OCI-LY1 (cell line): ENCODE measurements at regions not wholly inside any gene's neighbourhood (a gene's known extent, or its start where the extent isn't known, plus 50 kb on each side); places are given as distances from the start of the nearest gene placed in this dataset.

ENCODE experiments used
- H2AFZ ChIP-seq: fragments of 200-600 bp; sonication (generic), shearing (Covaris generic); 2 replicates; pipeline ENCODE4 v1.6.0; 2014; ENCODE audit warnings: antibody characterized with exemption, mild to moderate bottlenecking, low read length
- H3F3A ChIP-seq: fragments of 200-600 bp; sonication (generic), shearing (Covaris generic); 2 replicates; pipeline ENCODE4 v1.6.0; 2014; ENCODE audit warnings: mild to moderate bottlenecking, antibody characterized with exemption, low read length, moderate library complexity; ENCODE audit not compliant: insufficient read depth
- H3K27ac ChIP-seq: fragments of 200-600 bp; sonication (generic); 2 replicates; pipeline ENCODE4 v1.5.1; 2014; ENCODE audit warnings: low read length, mixed run types, mild to moderate bottlenecking, low read depth; ENCODE audit not compliant: poor library complexity, severe bottlenecking
- H3K27me3 ChIP-seq: fragments of 200-600 bp; sonication (generic); 2 replicates; pipeline ENCODE4 v1.6.0; 2014; ENCODE audit warnings: antibody characterized with exemption, mild to moderate bottlenecking, low read length, moderate library complexity; ENCODE audit not compliant: insufficient read depth
- H3K36me3 ChIP-seq: fragments of 200-600 bp; sonication (generic); 2 replicates; pipeline ENCODE4 v1.6.1; 2014; ENCODE audit warnings: mild to moderate bottlenecking, antibody characterized with exemption, low read length, moderate library complexity, mixed read lengths; ENCODE audit not compliant: insufficient read depth
- H3K4me1 ChIP-seq: fragments of 200-600 bp; sonication (generic); 2 replicates; pipeline ENCODE4 v1.5.1; 2014; ENCODE audit warnings: mild to moderate bottlenecking, low read length, moderate library complexity; ENCODE audit not compliant: insufficient read depth, severe bottlenecking
- H3K4me2 ChIP-seq: fragments of 200-600 bp; sonication (generic), shearing (Covaris generic); 2 replicates; pipeline ENCODE4 v1.6.1; 2014; ENCODE audit warnings: low read length
- H3K4me3 ChIP-seq: fragments of 200-600 bp; sonication (generic); 2 replicates; pipeline ENCODE4 v1.5.1; 2014; ENCODE audit warnings: low read length, low read depth, mild to moderate bottlenecking, mixed read lengths; ENCODE audit not compliant: poor library complexity, severe bottlenecking
- H3K79me2 ChIP-seq: fragments of 200-600 bp; shearing (Covaris generic); 2 replicates; pipeline ENCODE4 v1.6.1; 2016; ENCODE audit warnings: mixed run types, low read length, mixed read lengths; ENCODE audit not compliant: insufficient read depth
- H3K9ac ChIP-seq: fragments of 200-600 bp; sonication (generic), shearing (Covaris generic); 2 replicates; pipeline ENCODE4 v1.6.1; 2014; ENCODE audit warnings: mild to moderate bottlenecking, low read length, mixed read lengths
- H3K9me2 ChIP-seq: fragments of 200-600 bp; sonication (generic), shearing (Covaris generic); 2 replicates; pipeline ENCODE4 v1.6.1; 2014; ENCODE audit warnings: low read depth, mild to moderate bottlenecking, low read length, mixed read lengths
- H3K9me3 ChIP-seq: fragments of 200-600 bp; shearing (Covaris generic); 2 replicates; pipeline ENCODE4 v1.6.1; 2014; ENCODE audit warnings: low read length, mixed read lengths
- H4K20me1 ChIP-seq: fragments of 200-600 bp; sonication (generic), shearing (Covaris generic); 2 replicates; pipeline ENCODE4 v1.6.0; 2016; ENCODE audit warnings: mild to moderate bottlenecking, low read length; ENCODE audit not compliant: insufficient read depth
- EZH2 ChIP-seq: fragments of 200-600 bp; sonication (generic), shearing (Covaris generic); IDR thresholded peaks from 2 replicates; pipeline ENCODE4 v1.8.0; 2017; ENCODE audit warnings: borderline replicate concordance, mixed run types, mild to moderate bottlenecking, antibody characterized with exemption, low read length, moderate library complexity, mixed read lengths
- TF ChIP-seq, protein P1 (sequence below): fragments of 200-600 bp; sonication (generic), shearing (Covaris generic); IDR thresholded peaks from 2 replicates; pipeline ENCODE4 v1.5.1; 2017; ENCODE audit warnings: mild to moderate bottlenecking, antibody characterized with exemption, low read length, moderate library complexity, mixed read lengths

DNA sequence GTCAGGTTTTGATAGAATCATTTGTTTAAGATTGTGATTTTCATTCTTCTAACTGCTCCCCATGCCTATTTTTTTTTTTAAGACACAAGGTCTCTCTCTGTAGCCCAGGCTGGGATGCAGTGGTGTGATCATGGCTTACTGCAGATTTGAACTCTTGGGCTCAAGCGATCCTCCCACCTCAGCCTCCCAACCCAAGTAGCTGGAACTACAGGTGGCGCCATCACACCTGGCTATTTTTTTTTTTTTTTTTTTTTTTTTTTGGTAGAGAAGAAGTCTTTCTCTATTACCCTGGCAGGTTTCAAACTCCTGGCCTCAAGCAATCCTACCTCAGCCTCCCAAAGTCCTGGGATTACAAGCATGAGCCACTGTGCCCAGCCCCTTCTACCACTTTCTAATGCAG is 223.3 kb downstream of the CBLN1 start:
- H3K27ac ChIP-seq: no peak overlapping the region
- no peak overlapping the region for H3K4me2 ChIP-seq
- no peaks in the 10 kb centered on the region for H3K9me3 ChIP-seq
- H4K20me1 ChIP-seq: no peaks in the 10 kb centered on the region
- no peaks in the 10 kb centered on the region for H3K27me3 ChIP-seq
- no peak for TF ChIP-seq EZH2
- TF ChIP-seq, protein P1, sequence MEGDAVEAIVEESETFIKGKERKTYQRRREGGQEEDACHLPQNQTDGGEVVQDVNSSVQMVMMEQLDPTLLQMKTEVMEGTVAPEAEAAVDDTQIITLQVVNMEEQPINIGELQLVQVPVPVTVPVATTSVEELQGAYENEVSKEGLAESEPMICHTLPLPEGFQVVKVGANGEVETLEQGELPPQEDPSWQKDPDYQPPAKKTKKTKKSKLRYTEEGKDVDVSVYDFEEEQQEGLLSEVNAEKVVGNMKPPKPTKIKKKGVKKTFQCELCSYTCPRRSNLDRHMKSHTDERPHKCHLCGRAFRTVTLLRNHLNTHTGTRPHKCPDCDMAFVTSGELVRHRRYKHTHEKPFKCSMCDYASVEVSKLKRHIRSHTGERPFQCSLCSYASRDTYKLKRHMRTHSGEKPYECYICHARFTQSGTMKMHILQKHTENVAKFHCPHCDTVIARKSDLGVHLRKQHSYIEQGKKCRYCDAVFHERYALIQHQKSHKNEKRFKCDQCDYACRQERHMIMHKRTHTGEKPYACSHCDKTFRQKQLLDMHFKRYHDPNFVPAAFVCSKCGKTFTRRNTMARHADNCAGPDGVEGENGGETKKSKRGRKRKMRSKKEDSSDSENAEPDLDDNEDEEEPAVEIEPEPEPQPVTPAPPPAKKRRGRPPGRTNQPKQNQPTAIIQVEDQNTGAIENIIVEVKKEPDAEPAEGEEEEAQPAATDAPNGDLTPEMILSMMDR: no peak
- H3K4me1 ChIP-seq: no peaks in the 10 kb centered on the region
- no peaks in the 10 kb centered on the region for H3K79me2 ChIP-seq
- no peak overlapping the region for H3K9ac ChIP-seq
- H2AFZ ChIP-seq: no peak overlapping the region
- H3K4me3 ChIP-seq: no peak overlapping the region
- H3F3A ChIP-seq: no peaks in the 10 kb centered on the region
- no peaks in the 10 kb centered on the region for H3K36me3 ChIP-seq
- H3K9me2 ChIP-seq: no peaks in the 10 kb centered on the region

GRCh38 chr16:49057936-49058335 is 223.7 kb downstream of the CBLN1 start:
- H3K27ac ChIP-seq: no peak overlapping the region
- no peak overlapping the region for H3K4me2 ChIP-seq
- H3K36me3 ChIP-seq: no peaks in the 10 kb centered on the region
- no peaks in the 10 kb centered on the region for H3K27me3 ChIP-seq
- no peak overlapping the region for H3K9ac ChIP-seq
- no peak overlapping the region for H3K4me3 ChIP-seq
- H3K79me2 ChIP-seq: no peaks in the 10 kb centered on the region
- no peak overlapping the region for H2AFZ ChIP-seq
- no peaks in the 10 kb centered on the region for H3K9me3 ChIP-seq
- no peaks in the 10 kb centered on the region for H3F3A ChIP-seq
- H4K20me1 ChIP-seq: no peaks in the 10 kb centered on the region
- H3K4me1 ChIP-seq: no peaks in the 10 kb centered on the region
- TF ChIP-seq EZH2: no peak
- TF ChIP-seq, protein P1: no peak
- no peaks in the 10 kb centered on the region for H3K9me2 ChIP-seq

- H3K4me1 ChIP-seq: no peaks in the 10 kb centered on the region
- no peak overlapping the region for H3K9ac ChIP-seq
- H3K4me3 ChIP-seq: no peak overlapping the region
- no peaks in the 10 kb centered on the region for H3F3A ChIP-seq
- TF ChIP-seq EZH2: no peak
- TF ChIP-seq, protein P1: no peak
- H3K79me2 ChIP-seq: no peaks in the 10 kb centered on the region
- no peak overlapping the region for H3K27ac ChIP-seq
- no peaks in the 10 kb centered on the region for H3K9me2 ChIP-seq
- H3K27me3 ChIP-seq: no peaks in the 10 kb centered on the region
- no peaks in the 10 kb centered on the region for H4K20me1 ChIP-seq
- no peaks in the 10 kb centered on the region for H3K9me3 ChIP-seq
- H3K4me2 ChIP-seq: no peak overlapping the region
- H3K36me3 ChIP-seq: no peaks in the 10 kb centered on the region
- H2AFZ ChIP-seq: no peak overlapping the region
These were observed 224.2 kb downstream of the CBLN1 start for GRCh38 chr16:49057391-49057790.
